ENCODE measurements at regions not wholly inside any gene's neighbourhood (a gene's known extent, or its start where the extent isn't known, plus 50 kb on each side); places are given as distances from the start of the nearest gene placed in this dataset.
"Not testable (repeated sequence)": the region's sequence is repeated elsewhere in the genome, so short reads cannot be mapped to it uniquely, and the experiment has no call there.

DNA sequence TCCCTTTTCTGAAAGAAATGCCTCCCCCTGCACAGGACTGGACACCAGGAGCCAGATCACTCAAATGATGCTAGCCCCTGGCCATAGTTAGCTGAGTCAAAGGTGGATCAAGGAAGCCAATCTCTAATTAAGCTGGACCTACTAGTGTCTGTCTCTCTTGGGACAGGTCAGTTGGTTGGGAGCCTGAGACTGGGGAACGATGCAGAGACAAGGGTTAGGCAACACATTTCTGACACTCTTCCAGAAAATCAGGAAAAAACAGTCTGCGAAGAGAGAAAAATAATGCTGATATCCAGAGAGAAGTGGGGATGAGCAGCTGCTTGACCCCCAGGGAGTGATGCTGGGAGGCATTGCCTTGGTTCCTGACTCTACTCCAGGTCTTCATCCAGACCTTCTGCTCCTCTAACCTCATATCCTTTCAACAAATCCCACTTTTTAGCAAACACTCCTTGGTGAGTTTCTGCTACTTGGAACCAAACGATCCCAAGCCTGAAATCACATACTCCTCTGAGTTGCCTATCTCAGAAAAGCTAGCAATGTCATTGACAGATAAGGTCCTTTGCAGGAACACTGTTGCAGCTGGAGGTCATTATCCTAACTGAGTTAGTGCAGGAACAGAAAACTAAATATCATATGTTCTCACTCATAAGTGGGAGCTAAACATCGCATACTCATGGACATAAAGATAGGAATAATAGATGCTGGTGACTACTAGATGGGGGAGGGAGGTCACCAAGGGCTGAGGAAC lies 369.7 kb downstream of the COG6 start:
- intact Hi-C loops (cut with DNase I), result no loop called here
- no peak for DNase-seq

DNA sequence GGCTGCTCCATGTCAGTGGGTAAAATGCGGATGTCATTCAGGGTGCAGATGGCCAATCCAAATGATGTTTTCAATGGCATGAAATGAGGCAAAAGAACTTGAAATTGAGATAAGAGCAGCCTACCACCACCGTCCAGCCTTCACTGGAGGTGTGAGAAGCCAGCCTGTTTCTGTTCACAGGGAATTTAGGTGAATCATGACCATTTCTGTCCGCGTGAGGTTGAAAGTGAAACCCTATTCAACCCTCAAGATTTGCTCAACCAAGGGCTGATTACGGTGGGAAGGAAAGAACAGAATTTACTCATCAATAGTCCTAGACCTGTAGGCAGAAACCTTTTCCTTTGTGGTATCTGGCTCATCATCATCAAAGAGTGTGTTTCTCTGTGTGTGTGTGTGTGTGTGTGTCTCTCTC lies 370.7 kb downstream of the COG6 start:
- intact Hi-C loops (cut with DNase I), result no loop called here
- no peak for DNase-seq

DNA sequence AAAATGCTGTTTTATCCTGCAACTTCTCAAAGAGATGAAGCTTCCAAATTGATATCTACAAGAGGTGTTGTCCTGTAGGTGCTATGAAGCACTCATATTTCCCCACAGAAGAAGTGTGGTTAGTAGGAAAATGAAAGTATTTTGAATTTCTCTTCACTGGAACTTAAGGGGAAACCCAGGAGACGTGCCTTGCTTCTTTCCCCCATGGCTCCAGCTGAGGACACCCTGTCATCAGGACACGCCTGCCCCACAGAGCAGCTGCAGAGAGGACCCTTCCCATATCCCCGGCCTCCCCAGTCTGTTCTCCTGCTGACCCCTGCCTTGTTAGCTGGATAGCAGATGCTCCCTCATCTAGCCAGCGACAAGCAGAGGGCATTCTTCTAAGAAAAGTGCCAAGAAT lies 371.3 kb downstream of the COG6 start:
- intact Hi-C loops (cut with DNase I), result no loop called here

DNA sequence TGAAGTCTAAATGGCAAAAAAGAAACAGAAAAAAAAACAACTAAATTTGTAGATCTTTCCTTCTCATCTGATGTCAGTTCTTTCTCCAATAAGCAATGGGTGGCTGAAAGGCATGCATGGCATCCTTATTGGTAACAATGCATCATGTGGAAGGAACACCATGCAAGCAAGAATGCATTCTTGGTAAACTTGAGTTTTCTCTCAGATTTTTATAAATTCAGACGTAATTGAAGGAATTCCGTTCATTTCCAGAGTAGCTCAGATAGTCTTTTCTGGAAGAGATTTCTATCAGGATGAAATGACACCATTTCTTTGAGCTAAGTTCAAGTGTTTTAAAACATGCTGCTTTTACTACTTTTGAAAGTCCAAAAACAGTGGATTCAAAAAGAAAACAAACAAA lies 373.0 kb downstream of the COG6 start:
- DNase-seq, result no peak
- intact Hi-C loops (cut with DNase I), result no loop called here

More for the DNA sequence above, 371.3 kb downstream of the COG6 start:
- no peak for DNase-seq

DNA sequence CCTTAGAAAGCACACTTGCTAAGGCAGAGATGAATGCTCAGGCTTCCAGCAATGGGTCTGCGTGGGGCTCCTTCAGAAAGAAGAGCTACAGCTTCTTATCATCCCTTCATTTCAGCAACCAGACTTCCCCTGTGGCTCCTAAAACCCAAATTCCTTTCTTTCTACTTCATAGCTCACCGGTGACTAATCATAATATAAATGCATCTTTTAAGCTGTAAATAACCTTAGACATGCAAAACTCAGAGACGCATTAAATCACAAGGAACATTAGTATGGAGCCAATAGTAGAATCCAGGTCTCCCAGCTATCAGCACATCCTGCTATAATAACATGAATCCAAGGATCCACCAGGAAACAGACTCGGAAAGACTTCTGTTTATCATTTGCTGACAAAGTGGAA lies 375.6 kb downstream of the COG6 start:
- intact Hi-C loops (cut with DNase I), result no loop called here
- DNase-seq, result no peak

DNA sequence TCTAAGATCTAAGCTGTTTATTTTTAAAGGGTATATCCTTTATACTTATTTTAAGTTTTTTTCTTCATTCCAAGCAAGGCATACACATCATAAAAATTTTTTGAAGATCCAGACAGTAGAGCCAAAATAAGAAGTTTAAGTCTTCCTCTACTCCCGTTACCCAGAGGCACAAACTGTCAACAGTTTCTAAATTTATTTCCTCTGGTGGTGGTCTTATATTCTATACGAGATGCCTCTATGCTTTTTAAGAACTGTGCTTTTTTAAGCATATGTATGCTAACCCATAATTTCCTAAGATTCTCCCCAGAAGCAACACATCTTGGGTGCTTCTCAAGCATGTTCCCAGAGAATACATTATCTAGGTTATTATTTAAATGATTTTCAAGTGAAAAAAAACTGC lies 383.6 kb downstream of the COG6 start:
- no peak for DNase-seq
- intact Hi-C loops (cut with DNase I), result no loop called here

DNA sequence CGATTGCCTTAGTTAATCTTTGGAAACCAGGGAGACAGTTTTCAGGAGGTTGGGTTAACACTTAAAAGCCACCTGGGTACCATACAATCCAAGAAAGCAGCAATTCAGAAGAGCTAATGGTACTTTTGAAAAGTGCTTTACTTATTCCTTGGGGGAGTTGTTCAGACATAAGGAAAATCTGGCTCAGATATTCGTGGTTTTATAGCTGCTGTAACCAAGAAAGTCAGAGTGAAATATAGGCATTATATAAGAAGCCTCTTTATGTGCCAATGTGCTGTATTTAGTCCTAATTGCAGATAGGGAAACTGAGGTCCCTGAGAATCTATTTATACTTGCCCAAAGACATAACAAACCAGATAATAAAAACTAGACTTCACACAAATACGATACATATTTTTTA lies 387.5 kb downstream of the COG6 start:
- intact Hi-C loops (cut with DNase I), result no loop called here
- DNase-seq, result no peak

DNA sequence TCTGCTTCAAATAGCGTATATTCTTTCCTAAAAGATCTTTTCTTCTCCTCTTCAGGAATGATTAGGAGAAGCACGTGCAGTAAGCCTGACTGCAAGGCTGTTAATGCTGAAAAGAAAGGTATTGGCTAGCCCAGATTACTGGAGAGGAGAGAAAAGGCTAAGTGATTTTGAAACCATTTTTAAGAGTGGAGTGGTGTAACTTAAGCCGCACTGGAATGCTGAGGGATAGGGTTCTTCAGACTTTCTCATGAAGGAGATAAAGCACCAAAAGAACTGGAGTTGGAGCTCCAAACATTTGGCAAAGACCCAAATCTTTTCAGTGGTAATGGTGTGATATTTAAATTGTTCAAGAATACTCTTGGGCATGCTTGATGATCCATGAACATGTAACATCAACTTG lies 388.3 kb downstream of the COG6 start:
- DNase-seq, result no peak
- intact Hi-C loops (cut with DNase I), result no loop called here

DNA sequence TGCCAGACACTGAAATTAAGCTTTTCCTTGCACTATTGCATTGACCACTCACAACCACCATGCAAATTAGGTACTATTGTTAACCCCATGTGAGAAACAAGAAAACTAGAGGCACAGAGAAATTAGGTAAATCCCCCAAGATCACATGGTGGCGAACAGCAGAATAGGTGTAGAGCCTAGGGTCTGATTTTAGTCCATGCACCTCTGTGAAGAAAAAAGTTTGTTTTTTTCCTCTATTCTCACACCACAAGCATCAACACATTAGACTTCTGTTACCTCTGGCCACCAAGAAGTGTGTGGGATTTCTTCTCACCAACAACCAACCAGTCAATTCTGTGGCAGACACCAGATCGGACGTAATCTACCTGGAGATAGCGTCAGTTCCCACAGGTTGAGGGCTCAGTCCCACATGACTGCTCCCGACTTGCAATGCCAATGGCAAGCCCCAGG lies 391.9 kb downstream of the COG6 start:
- DNase-seq, result no peak
- intact Hi-C loops (cut with DNase I), result no loop called here

DNA sequence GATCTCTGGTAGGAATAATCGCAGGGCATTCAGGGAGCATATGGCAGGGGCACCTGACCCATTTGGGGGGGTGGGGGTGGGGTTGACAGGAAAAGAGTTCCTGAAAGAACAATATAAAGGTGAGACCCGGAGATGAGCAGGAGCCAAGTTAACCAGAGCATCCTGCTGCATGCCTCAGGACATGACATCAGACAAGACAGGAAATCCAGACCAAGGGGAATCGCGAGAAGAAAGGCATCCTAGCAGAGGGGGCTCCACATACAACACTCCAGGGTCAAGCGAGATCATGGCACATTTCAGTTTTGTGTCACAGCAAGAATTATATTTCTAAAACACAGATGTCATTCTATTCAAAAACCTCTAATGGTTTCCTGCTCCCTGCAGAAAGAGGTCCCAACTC lies 393.1 kb downstream of the COG6 start:
- intact Hi-C loops (cut with DNase I), result no loop called here
- DNase-seq, result no peak

DNA sequence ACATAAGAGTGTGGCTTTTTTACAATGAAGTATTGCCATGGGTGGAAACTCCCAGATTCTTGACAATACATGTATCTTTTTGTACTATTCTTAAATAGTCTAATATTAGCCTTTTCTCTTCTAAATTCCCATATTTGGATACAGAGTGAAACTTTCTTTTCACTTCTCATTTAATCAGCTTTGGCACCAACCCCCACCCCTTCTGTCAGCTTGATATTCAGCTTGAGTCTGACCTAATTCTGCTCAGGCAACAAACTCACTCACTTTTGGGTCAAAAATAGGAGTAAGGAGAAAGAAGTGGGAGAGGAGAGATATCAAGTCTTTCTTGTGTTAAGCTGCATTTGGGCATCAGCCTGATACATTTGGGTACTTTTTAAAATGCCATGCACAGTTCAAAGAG lies 397.5 kb downstream of the COG6 start:
- intact Hi-C loops (cut with DNase I), result no loop called here
- DNase-seq, result no peak

DNA sequence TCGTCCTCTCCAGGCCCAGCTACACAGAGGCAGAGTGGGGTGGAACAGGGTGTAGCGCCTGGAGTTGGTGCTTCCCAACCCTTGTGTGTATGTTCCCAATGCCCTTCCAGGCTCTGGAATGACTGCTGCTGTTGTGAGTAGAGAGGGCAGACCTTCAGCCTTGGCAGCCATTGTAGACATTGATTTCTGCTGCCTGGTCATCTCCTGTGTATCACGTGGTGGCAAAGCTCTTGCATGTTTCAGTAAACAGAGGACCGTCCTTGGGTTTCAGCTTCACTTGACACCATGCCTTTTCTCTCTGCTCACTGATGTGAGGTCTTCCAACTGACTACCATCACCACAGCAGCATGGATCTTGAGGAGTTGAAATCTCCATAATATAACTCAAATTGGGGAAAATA lies 397.9 kb downstream of the COG6 start:
- no peak for DNase-seq
- intact Hi-C loops (cut with DNase I), result no loop called here

DNA sequence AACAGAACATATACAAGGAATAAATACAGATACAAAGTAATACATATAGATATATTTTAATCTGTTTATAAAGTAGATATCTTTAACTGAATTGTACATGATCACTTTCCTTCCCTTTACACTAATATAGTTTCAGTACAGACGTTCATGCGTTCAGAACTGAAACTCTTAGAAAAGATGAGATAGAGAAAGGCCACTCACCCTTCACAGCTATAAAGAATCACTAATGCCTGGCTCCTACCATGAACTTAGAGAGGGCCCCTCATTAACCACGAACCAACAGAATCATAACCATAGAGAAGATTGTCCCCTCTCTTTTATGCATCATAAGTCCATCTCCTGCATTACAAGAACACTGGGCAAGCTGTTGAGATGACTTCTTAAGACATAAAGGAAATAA lies 399.0 kb downstream of the COG6 start:
- DNase-seq; intact Hi-C loops (cut with DNase I): not testable (repeated sequence)

DNA sequence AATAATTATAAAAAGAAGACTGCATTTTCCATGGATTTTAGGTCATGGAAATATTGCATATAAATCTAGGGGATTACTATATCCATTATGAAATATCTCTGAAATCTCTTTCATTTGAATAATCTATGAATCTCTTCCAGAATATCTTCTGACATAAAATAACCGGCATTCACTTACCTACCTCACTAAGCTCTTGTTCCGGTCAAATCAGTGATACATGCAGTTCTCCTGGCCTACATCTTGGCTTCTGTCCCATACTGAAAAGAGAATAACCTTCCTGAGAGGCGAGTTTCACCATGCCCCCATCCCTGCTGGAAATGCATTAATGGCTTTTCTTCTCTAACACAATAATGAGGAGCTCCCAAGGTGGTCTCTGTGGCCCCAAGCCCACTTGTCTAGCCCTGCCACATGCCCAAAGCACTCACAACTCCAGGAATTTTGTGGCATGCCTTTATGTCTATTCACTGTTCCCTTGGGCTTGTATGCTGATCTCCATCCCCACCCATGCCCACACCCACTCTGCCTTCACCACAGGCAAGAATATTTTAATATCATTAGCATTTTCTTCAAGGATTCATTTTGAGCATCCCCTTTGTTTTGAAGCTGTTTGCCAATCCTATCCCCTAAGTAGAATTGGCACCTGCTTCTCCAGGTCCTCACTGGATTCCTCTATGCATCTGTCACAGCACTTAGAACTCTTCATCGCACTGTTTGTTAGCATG lies 401.6 kb downstream of the COG6 start:
- DNase-seq, result no peak
- intact Hi-C loops (cut with DNase I), result no loop called here

DNA sequence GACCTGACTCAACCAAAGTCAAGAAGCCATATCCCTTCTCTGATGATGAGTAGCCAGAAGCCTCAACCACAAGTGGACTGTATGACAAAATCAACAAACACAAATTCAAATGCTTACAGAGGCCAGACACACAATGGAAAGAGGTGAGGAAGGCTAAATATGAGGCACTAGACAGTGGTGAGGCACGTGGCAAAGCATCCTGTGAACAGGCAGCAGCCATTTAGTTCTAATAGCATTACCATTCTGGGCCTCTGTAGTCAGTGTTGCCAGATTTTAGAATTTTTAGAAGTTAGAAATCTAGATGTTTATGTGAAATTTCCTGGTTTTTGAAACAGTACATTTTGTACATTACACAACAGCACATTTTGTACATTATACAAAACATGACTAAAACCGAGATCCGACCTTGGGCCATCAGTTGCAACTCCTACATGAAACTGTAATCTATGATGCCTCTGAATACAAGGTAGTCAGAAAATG lies 403.3 kb downstream of the COG6 start:
- intact Hi-C loops (cut with DNase I), result no loop called here
- DNase-seq, result no peak

DNA sequence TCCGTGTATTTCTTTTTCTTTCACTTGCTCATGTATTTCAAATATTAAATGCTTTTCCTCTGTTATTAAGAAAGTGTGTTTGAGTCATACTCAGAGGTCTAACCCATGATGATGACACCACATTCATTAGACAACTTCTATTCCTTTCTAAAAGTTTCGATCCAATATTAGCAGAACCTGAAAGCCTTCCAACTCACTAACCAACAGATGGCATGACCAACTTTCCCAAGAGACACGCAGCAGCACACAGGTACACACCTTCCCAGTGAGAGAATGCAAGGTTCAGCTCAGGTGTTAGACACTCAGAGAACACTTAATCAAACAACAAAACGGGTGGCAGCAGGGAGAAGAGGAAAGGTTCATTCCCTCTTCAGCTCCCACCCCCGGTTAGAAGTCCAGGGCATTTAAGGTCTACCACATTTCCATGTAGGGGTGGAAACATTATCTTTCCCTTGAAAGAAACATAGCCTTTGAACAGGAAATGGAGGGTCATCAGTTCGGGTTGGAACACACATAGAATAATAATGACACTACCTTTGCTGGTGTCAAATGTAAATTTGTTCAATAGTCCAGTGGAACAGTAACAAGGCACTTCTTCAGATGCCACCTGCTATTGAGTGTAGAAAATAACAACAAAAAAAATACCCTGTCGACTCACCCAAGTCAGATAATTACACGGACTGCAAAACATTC lies 404.2 kb downstream of the COG6 start:
- DNase-seq, result no peak
- intact Hi-C loops (cut with DNase I), result loop anchor here (10.0 kb wide), 2 partner anchors 125 to 285 kb away; no protein-coding TSS in a partner anchor

DNA sequence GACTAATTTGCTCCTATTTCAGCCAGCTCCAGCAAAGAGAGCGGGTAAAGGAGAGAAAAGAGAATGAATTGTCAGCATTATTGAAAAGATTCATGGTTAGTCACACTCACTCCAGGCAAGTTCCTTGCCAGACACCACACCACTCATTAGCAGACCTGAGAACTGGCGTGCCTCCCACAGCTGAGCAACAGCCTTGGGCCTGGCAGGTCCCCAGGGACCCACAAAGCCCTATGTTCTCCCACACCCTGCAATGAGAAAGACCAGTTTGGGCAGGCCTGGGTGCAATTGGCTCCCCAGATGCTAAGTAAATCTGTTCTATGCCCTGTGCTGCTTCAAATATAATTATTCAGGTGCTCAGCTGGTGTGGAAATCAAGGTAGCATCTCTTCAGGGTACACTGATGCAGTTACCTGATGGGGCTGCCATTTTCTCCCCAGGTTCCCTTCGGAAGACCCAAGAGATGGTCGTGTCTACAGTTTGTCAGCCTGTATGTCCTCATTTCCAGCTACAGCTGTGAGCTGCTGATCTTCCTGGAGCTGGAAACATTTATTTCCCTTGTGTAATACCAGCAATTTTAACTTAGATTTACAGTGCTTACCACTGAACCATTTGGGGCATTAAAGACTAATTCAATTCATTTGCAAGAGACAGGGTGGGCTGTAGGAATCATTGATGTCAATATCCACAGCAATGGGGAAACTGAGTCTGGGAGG lies 405.0 kb downstream of the COG6 start:
- intact Hi-C loops (cut with DNase I), result loop anchor here (10.0 kb wide), 2 partner anchors 124 to 286 kb away; no protein-coding TSS in a partner anchor
- peak in 9 of 10 donors; percentile 22 to 90 (median 51) for DNase-seq

DNA sequence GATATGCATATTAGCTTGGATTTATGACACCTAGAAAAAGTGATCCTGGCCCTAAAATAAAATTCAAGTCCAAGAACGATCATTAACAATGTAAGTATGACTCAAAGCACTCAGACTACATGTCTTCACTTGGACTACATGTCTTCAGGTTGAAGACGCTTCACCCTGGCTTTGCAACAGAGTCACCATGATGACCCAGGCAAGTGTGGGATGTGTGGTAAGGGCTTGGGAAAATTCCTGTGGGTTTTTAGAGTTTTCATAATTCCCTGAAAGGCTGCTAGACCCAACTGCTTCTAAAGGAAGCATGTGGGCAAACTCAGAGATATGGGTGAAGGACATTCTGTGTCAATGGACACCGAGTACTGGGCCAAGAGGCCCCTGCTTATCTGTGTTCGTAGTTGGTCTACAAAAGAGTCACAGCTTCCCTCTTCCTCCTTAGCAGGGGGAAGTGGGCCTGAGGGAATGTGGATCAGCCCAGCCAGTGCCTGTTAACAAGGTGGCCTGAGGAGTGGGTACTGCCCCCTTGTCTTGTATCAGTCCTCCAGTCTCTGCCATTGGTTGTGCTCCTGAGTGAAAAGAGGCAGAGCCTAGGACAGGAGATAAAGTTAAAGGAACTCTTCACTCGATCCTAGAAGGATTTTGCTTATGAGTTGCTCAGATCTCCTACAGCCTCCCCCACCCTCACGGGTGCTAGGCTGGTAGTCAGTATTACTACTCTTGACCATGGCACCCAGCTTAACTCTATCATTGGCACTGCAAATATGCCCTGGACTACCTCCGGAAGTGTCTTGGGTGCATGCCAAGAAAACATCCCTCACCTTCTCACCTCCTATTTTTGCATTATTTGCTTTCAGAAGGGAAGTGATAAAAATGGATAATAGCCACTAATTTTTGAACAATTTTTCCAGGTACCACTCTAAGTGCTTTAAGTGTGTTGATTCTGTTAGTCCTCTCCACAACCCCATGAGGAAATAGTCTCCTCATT lies 406.3 kb downstream of the COG6 start:
- DNase-seq, result no peak
- intact Hi-C loops (cut with DNase I), result loop anchor here (10.0 kb wide), 2 partner anchors 123 to 287 kb away; no protein-coding TSS in a partner anchor

DNA sequence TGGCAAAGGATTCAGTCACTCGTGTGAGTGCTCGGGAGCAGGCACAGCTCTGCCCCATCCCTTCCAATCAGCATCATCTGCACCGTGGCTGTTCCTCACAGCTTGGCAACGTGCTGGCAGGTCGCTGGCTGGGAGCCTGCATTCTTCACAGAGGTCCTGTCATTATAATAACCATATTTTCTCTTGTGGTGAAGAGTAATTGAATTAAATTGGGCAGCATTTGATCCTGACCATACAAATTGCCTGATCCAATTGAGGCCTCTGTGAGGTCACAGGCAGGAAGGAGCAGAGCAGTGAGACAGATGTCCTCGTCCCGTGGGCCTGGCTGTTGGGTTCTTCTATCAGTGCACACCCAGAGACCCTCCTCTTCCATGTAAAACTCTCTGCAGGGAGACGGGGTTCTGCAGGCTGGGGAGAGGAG lies 407.8 kb downstream of the COG6 start:
- intact Hi-C loops (cut with DNase I), result loop anchor here (10.0 kb wide), 2 partner anchors 122 to 288 kb away; no protein-coding TSS in a partner anchor
- DNase-seq, result no peak

Data from posterior cingulate gyrus (tissue), 11 donors.